ENCODE measurements at regions not wholly inside any gene's neighbourhood (a gene's known extent, or its start where the extent isn't known, plus 50 kb on each side); places are given as distances from the start of the nearest gene placed in this dataset.

- DNase-seq (ENCODE audit: low spot score), result no peak
These were observed 187.6 kb downstream of the PCSK1 start for GRCh38 chr5:96245140-96246091.

DNA sequence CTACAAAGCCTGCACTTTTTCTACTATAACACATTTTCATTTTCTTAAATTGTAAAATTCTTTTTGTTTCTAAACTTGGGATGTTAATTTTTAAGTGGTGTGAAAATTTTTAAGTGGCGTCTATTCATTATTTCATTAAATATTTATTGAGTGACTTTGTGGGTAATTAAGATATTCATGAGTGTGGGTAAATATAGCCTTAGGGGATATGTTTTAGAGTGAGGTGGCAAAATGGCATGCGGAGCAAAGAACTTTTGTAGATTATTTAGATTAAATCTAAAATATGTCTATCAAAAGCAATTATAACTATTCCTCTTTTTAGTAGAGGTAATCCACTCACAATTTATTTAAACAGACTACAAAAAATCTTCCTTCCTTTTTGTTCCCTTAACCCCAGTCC lies 188.4 kb downstream of the PCSK1 start:
- DNase-seq (ENCODE audit: low spot score), result no peak

GRCh38 chr5:96243862-96244261 lies 189.2 kb downstream of the PCSK1 start:
- DNase-seq (ENCODE audit: low spot score), result no peak

DNA sequence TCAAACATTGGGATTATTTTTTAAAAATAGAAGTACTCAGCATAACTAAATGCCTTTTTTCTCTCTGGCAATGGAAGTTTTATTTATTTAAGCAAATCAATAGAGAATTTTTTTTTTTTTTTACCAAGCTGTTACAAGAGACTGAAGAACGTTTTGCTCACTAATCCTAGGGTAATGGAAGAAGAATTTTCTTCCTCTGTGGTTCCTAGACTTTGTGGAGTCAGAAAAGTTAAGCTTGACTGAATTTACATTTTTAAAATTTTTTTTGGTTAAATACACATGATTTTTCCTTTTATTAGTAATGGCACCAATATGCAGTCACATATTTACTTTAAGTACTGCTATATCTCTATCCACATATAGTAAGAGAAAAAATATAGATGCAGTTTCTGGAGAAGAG lies 189.8 kb downstream of the PCSK1 start:
- DNase-seq (ENCODE audit: low spot score), result no peak

GRCh38 chr5:96242571-96242970 lies 190.5 kb downstream of the PCSK1 start:
- DNase-seq (ENCODE audit: low spot score), result no peak

DNA sequence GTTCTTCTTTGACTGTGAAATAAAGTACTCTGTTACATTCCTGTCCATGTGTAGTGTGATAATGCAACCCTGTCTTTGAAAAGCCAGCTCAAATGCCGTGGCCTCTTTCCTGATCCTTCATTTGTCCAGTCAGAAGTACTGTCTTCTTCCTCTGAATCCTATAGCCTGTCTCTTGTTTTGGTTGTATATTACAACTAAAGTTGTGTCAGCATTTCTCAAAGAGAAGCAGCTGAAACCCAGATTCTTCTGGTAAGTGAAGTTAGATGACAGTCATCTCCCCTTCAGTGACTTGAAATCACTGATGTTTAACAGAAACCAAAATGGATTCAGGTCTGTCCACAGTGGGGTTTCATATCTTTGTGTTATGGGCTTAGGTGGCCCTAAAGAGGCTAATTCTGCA lies 196.2 kb downstream of the PCSK1 start:
- no peak for DNase-seq (ENCODE audit: low spot score)

GRCh38 chr5:96236051-96236450 lies 197.0 kb downstream of the PCSK1 start:
- DNase-seq (ENCODE audit: low spot score), result no peak

GRCh38 chr5:96235008-96235910 lies 197.8 kb downstream of the PCSK1 start:
- DNase-seq (ENCODE audit: low spot score), result no peak

DNA sequence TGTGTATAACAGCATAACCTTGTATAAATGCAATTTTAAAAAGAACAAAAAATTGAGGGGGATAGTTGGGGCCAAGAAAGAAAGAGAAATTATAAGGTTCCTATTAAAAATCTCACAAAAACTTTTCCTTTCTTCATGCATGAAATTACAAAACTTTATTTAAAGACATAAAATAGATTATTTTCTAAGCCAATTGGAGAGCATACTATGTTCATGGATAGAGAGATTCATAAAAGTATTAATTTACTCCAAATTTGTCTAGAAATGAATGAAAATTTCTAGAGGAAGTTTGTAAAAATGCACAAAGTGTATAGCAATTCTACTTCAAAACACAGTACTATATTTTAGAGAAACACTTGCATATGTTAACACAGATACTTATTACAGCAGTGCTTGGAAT lies 200.4 kb downstream of the PCSK1 start:
- DNase-seq (ENCODE audit: low spot score), result no peak

DNA sequence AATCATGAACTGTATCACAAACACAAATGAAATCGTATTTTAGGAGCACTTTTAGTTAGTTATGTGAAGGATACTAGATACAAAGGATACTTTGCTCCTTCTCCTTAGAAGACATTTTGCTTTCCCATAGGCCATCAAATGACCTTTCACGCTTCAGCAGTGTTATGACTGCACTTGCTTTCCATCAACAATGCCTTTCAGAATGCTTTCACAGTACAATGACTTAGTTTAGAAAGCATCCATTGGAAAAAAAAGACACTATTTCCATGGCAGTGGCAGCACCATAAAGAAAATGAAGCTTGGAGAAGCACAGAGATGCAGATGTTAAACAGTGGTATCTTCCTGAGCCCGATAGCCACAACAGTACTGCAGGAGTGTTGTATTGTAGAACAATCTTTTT lies 203.9 kb downstream of the PCSK1 start:
- DNase-seq (ENCODE audit: low spot score), result no peak

DNA sequence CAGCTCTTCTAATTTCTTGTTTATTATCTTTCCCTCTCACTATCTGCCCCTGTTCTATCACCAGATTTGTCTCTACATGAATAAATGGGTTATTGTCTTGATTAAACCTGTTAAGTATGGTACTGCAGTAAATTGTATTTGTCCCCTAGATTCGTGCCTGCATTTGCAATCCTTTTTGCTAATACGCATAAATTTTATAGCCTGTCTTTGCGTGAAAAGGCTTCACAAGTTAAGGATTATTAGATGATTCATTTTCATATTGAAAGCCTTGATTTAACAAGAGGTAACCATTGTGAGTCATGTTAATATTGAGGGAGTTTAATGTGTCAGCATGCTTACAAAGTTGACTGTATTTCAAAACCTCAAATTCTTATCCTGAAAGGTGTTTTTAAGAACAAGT lies 204.6 kb downstream of the PCSK1 start:
- DNase-seq (ENCODE audit: low spot score), result peak; percentile 36

- DNase-seq (ENCODE audit: low spot score), result peak; percentile 29
These were observed 205.1 kb downstream of the PCSK1 start for GRCh38 chr5:96227957-96228356.

- DNase-seq (ENCODE audit: low spot score), result peak; percentile 93
These were observed 206.0 kb downstream of the PCSK1 start for GRCh38 chr5:96226941-96227552.

DNA sequence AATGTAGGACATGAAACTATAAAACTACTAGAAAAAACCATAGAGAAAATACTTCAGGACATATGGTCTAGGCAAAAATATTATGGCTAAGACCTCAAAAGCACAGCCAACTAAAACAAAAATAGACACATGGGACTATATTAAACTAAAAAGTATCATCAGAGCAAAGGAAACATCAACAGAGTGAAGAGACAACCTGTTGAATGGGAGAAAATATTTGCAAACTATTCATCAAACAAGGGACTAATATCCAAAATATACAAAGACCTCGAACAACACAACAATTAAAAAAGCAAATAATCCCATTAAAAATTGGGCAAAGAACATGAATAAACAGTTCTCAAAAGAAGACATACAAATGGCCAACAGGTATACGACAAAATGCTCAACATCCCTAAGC lies 210.9 kb downstream of the PCSK1 start:
- DNase-seq (ENCODE audit: low spot score), result no peak

DNA sequence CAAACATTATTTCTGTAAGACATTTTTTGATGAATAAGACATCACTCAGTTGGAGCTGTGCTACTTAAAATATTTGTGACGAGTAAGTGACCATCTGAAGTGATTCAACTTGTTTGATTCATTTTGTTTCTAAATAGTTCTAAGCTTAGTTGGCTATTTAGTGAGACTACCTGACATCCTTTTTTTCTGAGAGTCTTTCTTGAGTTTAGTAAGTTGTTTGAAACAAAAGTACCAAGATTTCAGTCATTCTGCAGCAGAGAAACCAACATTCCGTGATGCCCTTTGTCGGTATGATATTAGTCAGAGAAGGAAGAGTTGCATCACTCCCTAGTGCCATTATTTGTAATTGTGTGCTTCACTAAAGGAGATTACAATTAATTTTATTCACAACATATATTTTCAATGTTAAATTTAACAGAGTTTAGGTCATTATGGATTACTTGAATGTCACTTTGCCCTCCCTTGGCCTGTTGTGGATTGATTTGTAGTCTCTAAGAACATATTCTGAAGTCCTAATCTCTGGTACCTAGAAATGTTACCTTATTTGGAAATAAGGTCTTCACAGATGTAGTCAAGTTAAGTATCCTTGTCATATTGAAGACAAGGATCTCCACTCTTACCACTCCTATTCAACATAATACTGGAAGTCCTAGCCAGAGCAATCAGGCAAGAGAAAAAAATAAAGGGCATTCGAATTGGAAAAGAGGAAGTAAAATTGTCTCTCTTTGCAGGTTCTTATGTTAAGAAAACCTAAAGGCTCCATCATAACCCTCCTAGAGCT lies 212.2 kb downstream of the PCSK1 start:
- DNase-seq (ENCODE audit: low spot score), result peak; percentile 64

DNA sequence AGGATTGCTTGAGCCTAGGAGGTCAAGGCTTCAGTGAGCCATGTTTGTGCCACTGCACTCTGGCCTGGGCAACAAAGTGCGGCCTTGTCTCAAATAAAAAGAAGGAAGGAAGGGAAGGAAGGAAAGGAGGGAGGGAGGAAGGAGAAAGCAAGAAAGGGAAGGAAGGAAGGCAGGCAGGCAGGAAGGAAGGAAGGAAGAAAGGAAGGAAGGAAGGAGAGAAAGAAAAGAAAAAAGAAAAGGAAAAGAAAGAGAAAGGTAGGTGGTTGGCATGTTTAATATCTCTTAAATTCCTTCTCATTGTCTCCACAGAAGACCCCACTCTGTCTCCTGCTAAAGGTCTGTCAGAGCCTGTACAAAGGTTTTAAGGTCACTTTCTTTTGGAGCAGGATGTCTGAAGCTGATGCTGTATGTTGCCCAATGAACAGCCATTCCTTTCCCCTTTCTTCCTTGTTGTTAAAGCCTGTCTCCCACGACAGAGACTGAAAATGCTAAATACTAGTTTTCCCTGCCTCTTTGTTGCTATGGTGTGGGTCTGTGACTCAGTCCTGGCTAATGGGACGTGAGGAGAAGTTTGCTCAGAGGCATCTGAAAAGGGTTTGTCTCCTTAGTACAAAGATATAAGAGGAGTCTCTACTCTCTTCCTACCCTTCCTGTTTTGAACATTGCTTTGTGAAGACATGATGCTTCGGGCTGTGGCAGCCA lies 213.3 kb downstream of the PCSK1 start:
- peak; percentile 39 for DNase-seq (ENCODE audit: low spot score)

- no peak for DNase-seq (ENCODE audit: low spot score)
These were observed 214.4 kb downstream of the PCSK1 start for GRCh38 chr5:96218653-96219052.

DNA sequence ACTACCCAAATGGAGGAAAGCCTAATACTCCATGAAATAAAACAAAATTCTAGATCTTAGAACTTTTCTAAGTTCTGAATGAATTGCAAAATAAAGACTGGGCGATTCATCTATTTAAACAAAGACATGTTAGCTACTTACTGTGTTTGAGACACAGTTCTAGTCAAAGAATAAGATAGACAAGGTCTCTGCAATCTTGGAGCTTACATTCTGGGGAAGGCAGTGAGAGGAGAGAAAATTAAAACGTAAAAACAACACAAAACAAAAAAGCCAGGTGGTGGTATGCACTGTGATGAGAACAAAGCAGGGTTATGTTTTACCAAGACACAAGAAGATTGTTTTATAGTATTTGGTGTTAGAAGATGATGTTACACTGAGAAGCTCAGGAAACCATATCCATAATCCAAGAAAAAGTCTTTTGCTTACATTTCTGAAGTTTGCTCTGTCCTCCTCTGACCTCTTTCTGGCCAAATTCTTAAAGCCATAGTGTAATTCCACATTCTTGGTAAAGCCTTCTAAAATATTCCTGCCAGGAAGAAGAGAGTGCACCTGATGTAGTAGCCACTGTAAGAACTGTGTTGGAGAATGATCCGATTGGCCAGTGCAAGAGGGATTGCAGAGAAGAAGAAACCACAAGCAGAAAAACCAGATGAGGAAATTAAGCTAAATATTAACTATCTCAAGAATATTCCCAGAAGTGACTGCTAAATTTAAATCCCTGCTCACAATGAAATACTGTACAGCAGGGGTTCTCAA lies 218.4 kb downstream of the PCSK1 start:
- no peak for DNase-seq (ENCODE audit: low spot score)

- DNase-seq (ENCODE audit: low spot score), result peak; percentile 44
These were observed 223.2 kb downstream of the PCSK1 start for GRCh38 chr5:96209829-96210228.

GRCh38 chr5:96207420-96207819 lies 225.6 kb downstream of the PCSK1 start:
- DNase-seq (ENCODE audit: low spot score), result peak; percentile 17
